MM.1S (cell line): ENCODE measurements at regions not wholly inside any gene's neighbourhood (a gene's known extent, or its start where the extent isn't known, plus 50 kb on each side); places are given as distances from the start of the nearest gene placed in this dataset.

ENCODE experiments used
- DNase-seq: peaks from one replicate; pipeline ENCODE4 v3.0.0-alpha.2; 2015
- H2AFZ ChIP-seq: fragments of 300-600 bp; sonication (generic); 2 replicates; pipeline ENCODE4 v1.6.0; 2016; ENCODE audit warnings: antibody characterized with exemption, low read length
- H3F3A ChIP-seq: fragments of 300-600 bp; sonication (generic); 2 replicates; pipeline ENCODE4 v1.6.1; 2016; ENCODE audit warnings: mild to moderate bottlenecking, antibody characterized with exemption, low read length, moderate library complexity, mixed read lengths; ENCODE audit not compliant: insufficient read depth
- H3K27ac ChIP-seq: fragments of 300-600 bp; sonication (generic); 2 replicates; pipeline ENCODE4 v1.5.1; 2016; ENCODE audit warnings: mild to moderate bottlenecking, low read length
- H3K27me3 ChIP-seq: fragments of 300-600 bp; sonication (generic); replicated peaks from 2 replicates; pipeline ENCODE4 v1.6.0; 2016; ENCODE audit warnings: low read length; ENCODE audit not compliant: insufficient read depth
- H3K36me3 ChIP-seq: fragments of 300-600 bp; sonication (generic); replicated peaks from 2 replicates; pipeline ENCODE4 v1.6.1; 2016; ENCODE audit warnings: mild to moderate bottlenecking, low read length, mixed read lengths; ENCODE audit not compliant: insufficient read depth
- H3K4me1 ChIP-seq: fragments of 300-600 bp; sonication (generic); 2 replicates; pipeline ENCODE4 v1.6.1; 2016; ENCODE audit warnings: low read length, mixed read lengths
- H3K4me2 ChIP-seq: fragments of 300-600 bp; sonication (generic); 2 replicates; pipeline ENCODE4 v1.6.0; 2016; ENCODE audit warnings: low read depth, low read length
- H3K4me3 ChIP-seq: fragments of 300-600 bp; sonication (generic); 2 replicates; pipeline ENCODE4 v1.5.1; 2016; ENCODE audit warnings: low read length, mixed read lengths
- H3K79me2 ChIP-seq: fragments of 300-600 bp; sonication (generic); 2 replicates; pipeline ENCODE4 v1.6.1; 2016; ENCODE audit warnings: mixed run types, low read length, mixed read lengths
- H3K9ac ChIP-seq: fragments of 300-600 bp; sonication (generic); 2 replicates; pipeline ENCODE4 v1.6.1; 2016; ENCODE audit warnings: low read length, mixed read lengths
- H3K9me2 ChIP-seq: fragments of 300-600 bp; sonication (generic); replicated peaks from 2 replicates; pipeline ENCODE4 v1.6.1; 2016; ENCODE audit warnings: mild to moderate bottlenecking, low read length, mixed read lengths; ENCODE audit not compliant: insufficient read depth
- H3K9me3 ChIP-seq: fragments of 300-600 bp; sonication (generic); replicated peaks from 2 replicates; pipeline ENCODE4 v1.6.1; 2016; ENCODE audit warnings: mild to moderate bottlenecking, low read length, mixed read lengths; ENCODE audit not compliant: insufficient read depth
- H4K20me1 ChIP-seq: fragments of 300-600 bp; sonication (generic); 2 replicates; pipeline ENCODE4 v1.6.1; 2016; ENCODE audit warnings: mild to moderate bottlenecking, low read length, moderate library complexity, mixed read lengths; ENCODE audit not compliant: insufficient read depth
- CTCF ChIP-seq: fragments of 300-600 bp; sonication (generic); IDR thresholded peaks from 2 replicates; pipeline ENCODE4 v1.5.1; 2016; ENCODE audit warnings: antibody characterized with exemption, low read length, mixed read lengths
- EZH2 ChIP-seq: fragments of 300-600 bp; sonication (generic); optimal IDR thresholded peaks from 2 replicates; pipeline ENCODE3; 2017; ENCODE audit warnings: low read depth, mild to moderate bottlenecking, antibody characterized with exemption, low read length, mixed read lengths
- EZH2phosphoT487 ChIP-seq: fragments of 300-600 bp; sonication (generic); IDR thresholded peaks from 2 replicates; pipeline ENCODE4 v1.6.1; 2018; ENCODE audit warnings: antibody characterized with exemption, low read length

- no peak for DNase-seq
- Histone ChIP-seq H2AFZ (no peak overlapping the region), H3F3A (no peaks in the 10 kb centered on the region), H4K20me1 (no peaks in the 10 kb centered on the region), H3K79me2 (no peaks in the 10 kb centered on the region), H3K27ac (no peak overlapping the region), H3K9ac (no peak overlapping the region), H3K4me2 (no peak overlapping the region), H3K27me3 (no peaks in the 10 kb centered on the region), H3K4me1 (no peaks in the 10 kb centered on the region), H3K4me3 (no peak overlapping the region), H3K9me3 (no peaks in the 10 kb centered on the region), H3K9me2 (no peaks in the 10 kb centered on the region), H3K36me3 (no peaks in the 10 kb centered on the region)
- TF ChIP-seq EZH2phosphoT487: no peak
- no peak for TF ChIP-seq CTCF
- TF ChIP-seq EZH2: no peak
Measured at GRCh38 chr10:56561336-56561735, 200.3 kb upstream of the ZWINT start.

- Histone ChIP-seq H4K20me1 (no peaks in the 10 kb centered on the region), H3F3A (no peaks in the 10 kb centered on the region), H3K9ac (no peak overlapping the region), H3K27me3 (no peaks in the 10 kb centered on the region), H3K36me3 (no peaks in the 10 kb centered on the region), H3K79me2 (no peaks in the 10 kb centered on the region), H3K9me2 (no peaks in the 10 kb centered on the region), H2AFZ (no peak overlapping the region), H3K27ac (no peak overlapping the region), H3K4me2 (no peak overlapping the region), H3K4me3 (no peak overlapping the region), H3K9me3 (no peaks in the 10 kb centered on the region), H3K4me1 (no peaks in the 10 kb centered on the region)
- no peak for DNase-seq
- TF ChIP-seq EZH2phosphoT487: no peak
- no peak for TF ChIP-seq CTCF
- no peak for TF ChIP-seq EZH2
Measured at GRCh38 chr10:56551037-56551436, 190.0 kb upstream of the ZWINT start.

GRCh38 chr10:56547163-56547562 is 186.1 kb upstream of the ZWINT start:
- Histone ChIP-seq H3K79me2 (no peaks in the 10 kb centered on the region), H3K9ac (no peak overlapping the region), H3K27ac (no peak overlapping the region), H3K9me2 (no peaks in the 10 kb centered on the region), H3F3A (no peaks in the 10 kb centered on the region), H3K4me3 (no peak overlapping the region), H3K9me3 (no peaks in the 10 kb centered on the region), H3K4me1 (no peaks in the 10 kb centered on the region), H3K27me3 (no peaks in the 10 kb centered on the region), H3K36me3 (no peaks in the 10 kb centered on the region), H3K4me2 (no peak overlapping the region), H4K20me1 (no peaks in the 10 kb centered on the region), H2AFZ (no peak overlapping the region)
- TF ChIP-seq CTCF (no peak), EZH2 (no peak), EZH2phosphoT487 (no peak)
- DNase-seq: peak; percentile 61
